Right atrium auricular region (tissue), 2 donors: ENCODE measurements at regions not wholly inside any gene's neighbourhood (a gene's known extent, or its start where the extent isn't known, plus 50 kb on each side); places are given as distances from the start of the nearest gene placed in this dataset.

Experiments
- DNase-seq: peaks from one replicate; pipeline ENCODE4 v3.0.0-alpha.2; 2019; ENCODE audit warnings: low spot score
- H3K27ac ChIP-seq, 2 donors: fragments of 200-600 bp; sonication (generic); 1 replicate in 1 of 2; 2 replicates in 1 of 2; pipeline ENCODE4 v1.5.1; 2016 to 2019
- H3K27me3 ChIP-seq, 2 donors: fragments of 200-600 bp; sonication (generic); one replicate each; pipeline versions ENCODE4 v1.5.1 to v1.6.0; 2017 to 2019
- H3K36me3 ChIP-seq: fragments of 200-600 bp; sonication (generic); one replicate; pipeline ENCODE4 v1.5.1; 2016
- H3K4me1 ChIP-seq, 2 donors: fragments of 200-600 bp; sonication (generic); one replicate each; pipeline versions ENCODE4 v1.5.1 to v1.6.0; 2017 to 2019
- H3K4me3 ChIP-seq, 2 donors: fragments of 200-600 bp; sonication (generic); 1 replicate in 1 of 2; 2 replicates in 1 of 2; pipeline ENCODE4 v1.5.1; 2017 to 2019; ENCODE audit warnings: mild to moderate bottlenecking in 1 of 2, moderate library complexity in 1 of 2
- H3K9me3 ChIP-seq, 2 donors: fragments of 200-600 bp; sonication (generic); one replicate each; pipeline ENCODE4 v1.5.1; 2019
- TF ChIP-seq, protein P1 (sequence below), 2 donors: fragments of 200-600 bp; sonication (generic); IDR thresholded peaks; one replicate each; pipeline ENCODE4 v1.5.1; 2019; ENCODE audit warnings: antibody characterized with exemption in 2 of 2

DNA sequence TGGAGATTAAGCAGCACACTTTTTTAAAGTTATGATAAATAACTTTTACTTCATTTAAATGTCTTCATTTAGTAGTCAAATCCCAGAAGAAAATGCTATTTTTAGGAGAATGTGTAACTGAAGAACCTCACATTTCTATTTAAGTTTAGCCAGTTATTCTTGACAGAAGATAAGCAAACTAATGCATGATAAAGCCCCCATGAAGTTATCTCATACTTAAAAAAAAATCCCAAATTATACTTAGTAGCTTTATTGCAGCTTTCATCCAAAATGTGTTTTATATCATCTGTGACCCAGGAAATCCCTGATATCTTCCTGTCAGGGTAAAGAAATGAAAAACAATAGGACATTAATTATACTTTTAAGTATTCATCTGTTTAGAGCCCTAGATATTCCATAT lies 124.8 kb upstream of the SYT6 start:
- H3K27ac ChIP-seq = no peak overlapping the region
- no peaks in the 10 kb centered on the region for H3K36me3 ChIP-seq
- H3K27me3 ChIP-seq = no peaks in the 10 kb centered on the region
- no peak overlapping the region for H3K4me3 ChIP-seq
- DNase-seq = no peak
- H3K4me1 ChIP-seq = no peaks in the 10 kb centered on the region
- H3K9me3 ChIP-seq = no peaks in the 10 kb centered on the region
- TF ChIP-seq, protein P1, sequence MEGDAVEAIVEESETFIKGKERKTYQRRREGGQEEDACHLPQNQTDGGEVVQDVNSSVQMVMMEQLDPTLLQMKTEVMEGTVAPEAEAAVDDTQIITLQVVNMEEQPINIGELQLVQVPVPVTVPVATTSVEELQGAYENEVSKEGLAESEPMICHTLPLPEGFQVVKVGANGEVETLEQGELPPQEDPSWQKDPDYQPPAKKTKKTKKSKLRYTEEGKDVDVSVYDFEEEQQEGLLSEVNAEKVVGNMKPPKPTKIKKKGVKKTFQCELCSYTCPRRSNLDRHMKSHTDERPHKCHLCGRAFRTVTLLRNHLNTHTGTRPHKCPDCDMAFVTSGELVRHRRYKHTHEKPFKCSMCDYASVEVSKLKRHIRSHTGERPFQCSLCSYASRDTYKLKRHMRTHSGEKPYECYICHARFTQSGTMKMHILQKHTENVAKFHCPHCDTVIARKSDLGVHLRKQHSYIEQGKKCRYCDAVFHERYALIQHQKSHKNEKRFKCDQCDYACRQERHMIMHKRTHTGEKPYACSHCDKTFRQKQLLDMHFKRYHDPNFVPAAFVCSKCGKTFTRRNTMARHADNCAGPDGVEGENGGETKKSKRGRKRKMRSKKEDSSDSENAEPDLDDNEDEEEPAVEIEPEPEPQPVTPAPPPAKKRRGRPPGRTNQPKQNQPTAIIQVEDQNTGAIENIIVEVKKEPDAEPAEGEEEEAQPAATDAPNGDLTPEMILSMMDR (IDR thresholded peaks at IDR 0.05) = no peak

DNA sequence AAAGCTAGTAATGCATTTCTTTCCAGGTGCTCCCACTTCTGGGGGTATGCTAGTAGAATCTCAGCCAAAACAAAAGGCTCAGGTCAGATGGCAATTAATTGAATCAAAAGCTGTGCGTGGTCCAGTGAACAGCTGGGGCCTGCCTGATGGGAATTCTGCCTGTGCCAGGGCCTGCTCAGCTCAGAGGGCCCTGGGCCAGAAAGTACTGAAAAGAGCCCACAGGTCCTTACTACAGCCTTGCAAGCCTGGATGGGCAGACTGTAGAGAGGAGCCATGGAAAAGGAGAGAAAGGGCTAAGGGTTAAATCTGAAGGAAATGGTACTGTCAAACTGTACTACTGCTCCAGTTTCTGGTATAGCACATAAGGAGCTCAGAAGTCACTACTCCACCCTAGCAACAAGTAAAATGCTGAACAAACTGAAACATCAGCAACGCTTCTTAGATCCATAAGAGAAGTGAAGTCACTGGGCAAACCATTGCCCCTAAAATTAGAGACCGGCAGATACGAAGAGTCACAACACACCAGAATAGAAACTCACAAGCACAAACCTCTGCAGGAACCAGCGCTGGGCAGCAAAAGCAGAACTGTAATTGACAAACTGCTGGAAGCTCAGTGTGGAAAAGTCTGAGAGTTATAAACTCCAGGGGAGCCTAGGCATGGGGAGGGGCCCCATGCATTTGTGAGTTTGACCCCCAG lies 121.1 kb upstream of the SYT6 start:
- no peaks in the 10 kb centered on the region for H3K27me3 ChIP-seq
- no peak overlapping the region for H3K4me3 ChIP-seq
- H3K36me3 ChIP-seq = no peaks in the 10 kb centered on the region
- H3K9me3 ChIP-seq = no peaks in the 10 kb centered on the region
- H3K27ac ChIP-seq = no peak overlapping the region
- no peaks in the 10 kb centered on the region for H3K4me1 ChIP-seq
- no peak for DNase-seq
- TF ChIP-seq, protein P1 (IDR thresholded peaks at IDR 0.05) = no peak

DNA sequence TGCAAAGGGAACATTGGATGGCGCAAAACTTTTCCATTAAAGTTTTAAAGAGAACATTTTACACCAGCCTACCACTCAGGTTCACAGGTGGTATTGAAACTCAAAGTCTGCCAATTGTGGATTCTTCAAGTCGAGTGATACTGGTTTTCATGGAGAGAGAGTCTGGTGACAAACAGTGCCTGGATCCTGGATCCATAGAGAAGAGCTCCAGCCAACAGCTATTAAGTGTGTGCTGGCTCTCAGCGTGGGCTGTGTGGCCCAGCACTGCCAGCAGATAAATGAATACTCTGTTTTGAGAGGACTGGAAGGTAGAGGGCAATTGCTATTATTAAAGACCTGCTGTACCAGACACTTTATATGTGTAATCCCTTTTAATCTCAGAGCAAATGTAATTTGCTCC lies 118.9 kb upstream of the SYT6 start:
- DNase-seq = no peak
- Histone ChIP-seq H3K4me3 (no peak overlapping the region), H3K27ac (no peak overlapping the region), H3K9me3 (no peaks in the 10 kb centered on the region), H3K27me3 (no peaks in the 10 kb centered on the region), H3K4me1 (no peaks in the 10 kb centered on the region), H3K36me3 (no peaks in the 10 kb centered on the region)
- TF ChIP-seq, protein P1 (IDR thresholded peaks at IDR 0.05) = no peak

DNA sequence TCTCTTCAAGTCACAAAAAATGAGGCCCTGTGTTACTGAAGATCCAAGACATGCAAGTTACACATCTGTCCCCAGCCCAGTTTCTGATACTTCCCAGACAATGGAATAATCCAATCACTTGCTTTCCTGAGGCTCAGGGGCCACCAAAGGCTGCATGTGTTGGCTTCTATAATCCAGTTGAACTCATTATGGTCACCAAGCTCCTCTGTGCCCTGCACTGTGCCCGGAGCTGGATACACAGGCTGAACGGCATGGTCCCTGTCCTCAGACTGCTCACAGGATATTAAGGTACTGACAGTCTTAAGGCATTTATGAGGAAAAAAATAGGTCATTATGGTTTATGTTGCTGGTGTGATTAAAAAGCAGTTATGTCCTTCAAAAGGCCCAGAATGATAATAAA lies 117.0 kb upstream of the SYT6 start:
- Histone ChIP-seq H3K4me1 (no peaks in the 10 kb centered on the region), H3K4me3 (no peak overlapping the region), H3K27me3 (no peaks in the 10 kb centered on the region), H3K27ac (no peak overlapping the region), H3K9me3 (no peaks in the 10 kb centered on the region), H3K36me3 (no peaks in the 10 kb centered on the region)
- TF ChIP-seq, protein P1 (IDR thresholded peaks at IDR 0.05) = no peak
- no peak for DNase-seq

DNA sequence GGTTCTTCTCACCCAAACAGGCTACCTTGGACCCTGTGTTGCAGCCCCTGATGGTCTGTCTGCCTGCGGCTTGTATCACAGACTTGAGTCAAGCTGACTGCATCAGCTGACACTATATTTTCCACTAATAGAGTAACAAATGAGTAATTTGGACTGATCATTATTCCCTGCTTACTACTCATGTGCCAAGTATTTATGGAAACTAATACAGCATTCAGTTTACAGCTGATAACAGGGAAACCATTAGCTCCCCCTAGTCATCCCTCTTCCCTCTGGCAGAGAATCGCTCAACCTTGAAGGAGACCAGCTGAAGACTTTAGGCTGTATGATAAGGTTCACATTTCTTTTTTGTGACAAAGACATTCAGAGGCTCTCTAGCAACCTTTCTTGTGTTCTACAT lies 116.6 kb upstream of the SYT6 start:
- Histone ChIP-seq H3K27me3 (no peaks in the 10 kb centered on the region), H3K4me3 (no peak overlapping the region), H3K36me3 (no peaks in the 10 kb centered on the region), H3K4me1 (no peaks in the 10 kb centered on the region), H3K27ac (no peak overlapping the region), H3K9me3 (no peaks in the 10 kb centered on the region)
- no peak for DNase-seq
- TF ChIP-seq, protein P1 (IDR thresholded peaks at IDR 0.05) = no peak

DNA sequence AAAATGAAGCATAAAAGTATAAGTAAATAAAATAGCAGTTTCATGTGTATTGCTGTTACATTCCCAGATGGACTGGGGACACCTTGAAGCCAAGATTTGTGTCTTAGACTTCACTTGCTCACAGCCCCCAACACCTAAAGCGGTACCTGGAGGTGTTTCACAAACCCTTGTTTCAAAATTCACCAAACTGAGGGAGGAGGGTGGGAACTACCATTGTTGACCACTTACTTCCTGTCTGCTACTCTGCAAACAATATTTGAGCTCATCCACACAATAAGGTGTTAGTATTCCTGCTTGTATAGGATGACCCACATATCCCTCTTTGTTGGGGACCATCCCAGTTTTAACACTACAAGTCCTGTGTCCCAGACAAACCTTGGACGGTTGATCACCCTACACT lies 115.9 kb upstream of the SYT6 start:
- Histone ChIP-seq H3K9me3 (no peaks in the 10 kb centered on the region), H3K4me1 (no peaks in the 10 kb centered on the region), H3K4me3 (no peak overlapping the region), H3K36me3 (no peaks in the 10 kb centered on the region), H3K27ac (no peak overlapping the region), H3K27me3 (no peaks in the 10 kb centered on the region)
- no peak for DNase-seq
- TF ChIP-seq, protein P1 (IDR thresholded peaks at IDR 0.05) = no peak
